Fibroblast of mammary gland (primary cell): ENCODE measurements at regions not wholly inside any gene's neighbourhood (a gene's known extent, or its start where the extent isn't known, plus 50 kb on each side); places are given as distances from the start of the nearest gene placed in this dataset.

Source experiments
- DNase-seq: peaks from one replicate; pipeline ENCODE4 v3.0.0-alpha.2; 2010; ENCODE audit warnings: low read depth
- H3K4me3 ChIP-seq: 2 replicates; pipeline ENCODE4 v1.5.1; 2011; ENCODE audit warnings: low read depth, mild to moderate bottlenecking, low read length, moderate library complexity; ENCODE audit not compliant: control insufficient read depth
- TF ChIP-seq, protein P1 (sequence below): conservative IDR thresholded peaks from 2 replicates; pipeline ENCODE4 v1.5.1; 2011; ENCODE audit warnings: low read depth, low read length, inconsistent platforms; ENCODE audit not compliant: control insufficient read depth, insufficient read depth

DNA sequence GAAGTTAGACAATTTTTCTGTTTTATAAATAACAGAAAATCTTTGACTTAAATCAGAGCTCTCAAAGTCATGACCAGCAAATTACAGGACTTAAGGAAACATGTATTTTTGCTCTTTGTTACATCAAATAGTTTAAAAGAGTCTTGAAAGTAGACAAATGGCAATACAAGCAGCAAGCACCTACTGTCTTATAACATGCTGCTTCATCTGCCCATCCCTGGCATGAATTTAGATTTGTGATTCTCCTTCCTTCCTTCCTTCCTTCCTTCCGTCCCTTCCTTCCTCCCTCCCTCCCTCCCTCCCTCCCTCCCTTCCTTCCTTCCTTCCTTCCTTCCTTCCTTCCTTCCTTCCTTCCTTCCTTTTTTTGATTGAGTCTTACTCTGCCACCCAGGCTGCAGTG is 715.6 kb upstream of the FLRT2 start:
- no peak for DNase-seq
- TF ChIP-seq, protein P1, sequence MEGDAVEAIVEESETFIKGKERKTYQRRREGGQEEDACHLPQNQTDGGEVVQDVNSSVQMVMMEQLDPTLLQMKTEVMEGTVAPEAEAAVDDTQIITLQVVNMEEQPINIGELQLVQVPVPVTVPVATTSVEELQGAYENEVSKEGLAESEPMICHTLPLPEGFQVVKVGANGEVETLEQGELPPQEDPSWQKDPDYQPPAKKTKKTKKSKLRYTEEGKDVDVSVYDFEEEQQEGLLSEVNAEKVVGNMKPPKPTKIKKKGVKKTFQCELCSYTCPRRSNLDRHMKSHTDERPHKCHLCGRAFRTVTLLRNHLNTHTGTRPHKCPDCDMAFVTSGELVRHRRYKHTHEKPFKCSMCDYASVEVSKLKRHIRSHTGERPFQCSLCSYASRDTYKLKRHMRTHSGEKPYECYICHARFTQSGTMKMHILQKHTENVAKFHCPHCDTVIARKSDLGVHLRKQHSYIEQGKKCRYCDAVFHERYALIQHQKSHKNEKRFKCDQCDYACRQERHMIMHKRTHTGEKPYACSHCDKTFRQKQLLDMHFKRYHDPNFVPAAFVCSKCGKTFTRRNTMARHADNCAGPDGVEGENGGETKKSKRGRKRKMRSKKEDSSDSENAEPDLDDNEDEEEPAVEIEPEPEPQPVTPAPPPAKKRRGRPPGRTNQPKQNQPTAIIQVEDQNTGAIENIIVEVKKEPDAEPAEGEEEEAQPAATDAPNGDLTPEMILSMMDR = no peak
- H3K4me3 ChIP-seq = no peak overlapping the region

DNA sequence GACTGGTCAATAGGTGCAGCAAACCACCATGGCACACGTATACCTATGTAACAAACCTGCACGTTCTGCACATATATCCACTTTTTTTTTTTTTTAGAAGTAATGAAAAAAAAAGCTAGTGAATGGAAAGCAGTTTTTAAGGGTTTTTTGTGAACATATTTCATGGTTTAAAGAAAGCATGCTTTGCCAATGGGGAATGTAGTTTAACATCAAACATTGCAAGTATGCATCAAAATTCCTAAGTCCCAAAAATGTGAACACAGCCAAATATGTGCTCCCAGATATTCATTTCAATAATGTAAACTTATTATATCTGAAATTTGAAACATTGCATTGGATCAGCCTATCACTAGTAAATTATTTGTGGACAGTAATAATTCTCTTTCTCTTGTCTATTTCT is 710.4 kb upstream of the FLRT2 start:
- H3K4me3 ChIP-seq = no peak overlapping the region
- DNase-seq = no peak
- TF ChIP-seq, protein P1 = no peak

DNA sequence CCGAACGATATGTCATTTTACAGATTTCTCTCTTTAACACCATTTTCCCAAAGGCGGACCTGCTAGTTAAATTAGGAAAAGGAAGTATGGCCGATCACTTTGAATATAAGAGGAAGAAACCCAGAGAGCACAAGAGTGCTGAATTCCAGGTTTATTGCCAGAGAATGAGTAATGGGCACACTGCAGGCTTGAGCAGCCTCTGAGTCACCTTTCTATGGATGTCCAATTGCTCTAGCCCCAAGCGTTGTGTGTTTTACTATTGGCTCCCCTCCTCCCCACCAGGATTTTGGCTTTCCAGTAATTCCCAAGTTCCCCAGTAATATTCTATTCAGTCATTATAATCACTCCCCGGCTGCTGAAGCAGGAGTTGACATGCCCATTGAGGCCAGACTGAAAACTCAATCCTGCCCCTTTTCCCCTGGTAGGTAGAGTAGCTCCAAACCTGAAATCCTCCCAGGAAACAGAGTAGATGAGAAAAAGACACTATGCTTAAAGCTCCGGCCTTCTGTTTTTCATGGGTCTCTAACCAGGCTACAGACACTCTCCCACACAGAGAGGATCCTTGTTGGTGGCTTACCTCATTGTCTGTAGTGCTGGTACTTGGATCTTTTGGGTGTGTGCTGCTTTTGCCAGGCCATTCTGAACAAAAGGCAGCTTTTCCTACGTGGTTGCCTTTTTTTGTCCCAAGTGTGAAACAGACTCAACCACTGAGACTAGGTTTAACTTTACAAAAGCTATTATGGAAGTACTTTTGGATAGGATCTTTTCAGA is 704.3 kb upstream of the FLRT2 start:
- peak; percentile 57 for DNase-seq
- no peak overlapping the region for H3K4me3 ChIP-seq
- TF ChIP-seq, protein P1 = no peak

- DNase-seq = no peak
- H3K4me3 ChIP-seq = no peak overlapping the region
- TF ChIP-seq, protein P1 = no peak
These were observed 703.6 kb upstream of the FLRT2 start for GRCh38 chr14:84826294-84826693.

DNA sequence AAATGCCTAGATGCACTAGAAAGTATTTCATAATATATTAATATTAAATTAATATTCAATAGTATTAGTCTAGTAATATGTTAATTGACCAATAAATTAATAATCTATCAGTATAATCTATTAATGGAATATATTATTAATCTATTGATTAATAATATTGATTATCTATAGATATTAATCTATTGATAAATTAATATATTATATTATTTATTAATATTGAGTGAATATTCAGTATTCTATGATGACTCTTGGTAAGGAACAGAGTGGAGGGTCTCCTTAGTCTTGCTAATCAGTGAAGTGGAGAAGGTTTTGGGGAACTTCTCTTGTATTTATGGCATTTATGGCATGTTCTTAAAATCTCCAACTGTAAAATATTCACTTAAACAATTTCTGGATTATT is 679.3 kb upstream of the FLRT2 start:
- DNase-seq = no peak
- H3K4me3 ChIP-seq = no peak overlapping the region
- TF ChIP-seq, protein P1 = no peak

GRCh38 chr14:84856751-84857534 is 673.0 kb upstream of the FLRT2 start:
- no peak for DNase-seq
- TF ChIP-seq, protein P1 = no peak
- no peak overlapping the region for H3K4me3 ChIP-seq
